Glutamatergic neuron (in vitro differentiated cells): ENCODE measurements at regions not wholly inside any gene's neighbourhood (a gene's known extent, or its start where the extent isn't known, plus 50 kb on each side); places are given as distances from the start of the nearest gene placed in this dataset.

ENCODE experiments used
- DNase-seq: peaks from one replicate; pipeline ENCODE4 v3.0.0; 2022
- H3K27ac Mint-ChIP-seq: one replicate; pipeline ENCODE4 v1.8.0; 2020; ENCODE audit warnings: mild to moderate bottlenecking, mixed read lengths, inconsistent platforms; ENCODE audit not compliant: unreplicated experiment
- H3K27me3 Mint-ChIP-seq: one replicate; pipeline ENCODE4 v1.8.0; 2020; ENCODE audit warnings: mild to moderate bottlenecking, moderate library complexity, mixed read lengths, inconsistent platforms; ENCODE audit not compliant: unreplicated experiment
- H3K36me3 Mint-ChIP-seq: one replicate; pipeline ENCODE4 v1.8.0; 2020; ENCODE audit warnings: mild to moderate bottlenecking, mixed read lengths, inconsistent platforms; ENCODE audit not compliant: unreplicated experiment
- H3K4me1 Mint-ChIP-seq: one replicate; pipeline ENCODE4 v1.8.0; 2020; ENCODE audit warnings: mild to moderate bottlenecking, low read depth, mixed read lengths, inconsistent platforms; ENCODE audit not compliant: unreplicated experiment
- H3K4me3 Mint-ChIP-seq: one replicate; pipeline ENCODE4 v1.8.0; 2020; ENCODE audit warnings: mild to moderate bottlenecking, mixed read lengths, inconsistent platforms; ENCODE audit not compliant: unreplicated experiment
- H3K9me3 Mint-ChIP-seq: one replicate; pipeline ENCODE4 v1.8.0; 2020; ENCODE audit warnings: mild to moderate bottlenecking, moderate library complexity, mixed read lengths, inconsistent platforms; ENCODE audit not compliant: unreplicated experiment
- TF ChIP-seq, protein P1 (sequence below): fragments of 200-600 bp; sonication (generic); IDR thresholded peaks from one replicate; pipeline ENCODE4 v1.5.0; 2021; ENCODE audit not compliant: partially characterized antibody, unreplicated experiment

DNA sequence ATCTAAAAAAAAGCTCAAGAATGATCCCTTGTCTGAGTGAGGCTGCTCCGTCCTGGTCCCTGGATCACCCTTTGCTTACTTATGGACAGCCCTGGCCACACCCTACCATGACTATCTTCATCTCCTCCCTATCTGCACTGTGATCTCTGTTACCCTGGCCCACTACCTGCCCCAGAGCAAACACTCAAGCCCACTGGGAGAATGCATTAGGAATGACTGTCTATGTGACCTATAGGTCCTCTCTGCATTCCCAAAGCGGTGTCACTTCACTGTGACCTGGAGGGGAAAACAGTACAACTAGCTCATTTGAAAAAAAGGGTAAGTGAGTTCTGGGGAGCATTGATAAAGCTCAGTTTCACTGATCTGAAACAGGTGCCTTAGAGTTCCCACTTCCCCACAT lies 86.4 kb upstream of the FOXP4 start:
- Mint-ChIP-seq H3K27me3 (peaks cover 3% of the 10 kb centered on the region), H3K4me3 (no peak overlapping the region)

DNA sequence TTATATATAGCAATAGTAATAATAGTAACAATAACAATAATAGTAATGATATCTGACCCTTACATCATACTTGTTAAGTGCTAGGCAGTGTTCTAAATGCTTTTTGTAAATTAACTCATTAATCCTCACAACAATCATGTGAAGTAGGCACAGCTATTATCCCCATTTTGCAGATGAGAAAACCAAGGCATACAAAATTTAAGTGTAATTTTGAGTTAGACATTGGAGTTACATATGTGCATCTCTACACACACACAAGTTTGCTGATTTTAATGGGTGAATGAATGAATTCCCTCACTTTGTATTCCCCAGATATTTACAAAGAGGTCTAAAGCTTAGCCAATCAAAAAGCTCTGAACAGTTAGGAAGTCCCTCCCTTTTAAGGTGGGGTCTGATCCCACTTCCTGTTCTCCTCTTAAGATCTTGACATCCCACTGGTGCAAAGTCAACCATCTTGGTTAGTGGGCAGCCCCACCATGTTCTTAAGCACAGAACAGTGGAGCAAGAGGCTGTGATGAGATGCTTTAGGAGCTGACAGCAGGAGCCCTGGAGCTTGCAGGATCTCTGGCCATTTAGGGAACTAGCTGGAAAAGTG lies 85.3 kb upstream of the FOXP4 start:
- TF ChIP-seq, protein P1, sequence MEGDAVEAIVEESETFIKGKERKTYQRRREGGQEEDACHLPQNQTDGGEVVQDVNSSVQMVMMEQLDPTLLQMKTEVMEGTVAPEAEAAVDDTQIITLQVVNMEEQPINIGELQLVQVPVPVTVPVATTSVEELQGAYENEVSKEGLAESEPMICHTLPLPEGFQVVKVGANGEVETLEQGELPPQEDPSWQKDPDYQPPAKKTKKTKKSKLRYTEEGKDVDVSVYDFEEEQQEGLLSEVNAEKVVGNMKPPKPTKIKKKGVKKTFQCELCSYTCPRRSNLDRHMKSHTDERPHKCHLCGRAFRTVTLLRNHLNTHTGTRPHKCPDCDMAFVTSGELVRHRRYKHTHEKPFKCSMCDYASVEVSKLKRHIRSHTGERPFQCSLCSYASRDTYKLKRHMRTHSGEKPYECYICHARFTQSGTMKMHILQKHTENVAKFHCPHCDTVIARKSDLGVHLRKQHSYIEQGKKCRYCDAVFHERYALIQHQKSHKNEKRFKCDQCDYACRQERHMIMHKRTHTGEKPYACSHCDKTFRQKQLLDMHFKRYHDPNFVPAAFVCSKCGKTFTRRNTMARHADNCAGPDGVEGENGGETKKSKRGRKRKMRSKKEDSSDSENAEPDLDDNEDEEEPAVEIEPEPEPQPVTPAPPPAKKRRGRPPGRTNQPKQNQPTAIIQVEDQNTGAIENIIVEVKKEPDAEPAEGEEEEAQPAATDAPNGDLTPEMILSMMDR: no peak
- H3K4me1 Mint-ChIP-seq: peaks cover 10% of the 10 kb centered on the region
- H3K27ac Mint-ChIP-seq: no peak overlapping the region
- H3K36me3 Mint-ChIP-seq: no peaks in the 10 kb centered on the region
- H3K27me3 Mint-ChIP-seq: peaks cover 6% of the 10 kb centered on the region
- DNase-seq: no peak
- no peaks in the 10 kb centered on the region for H3K9me3 Mint-ChIP-seq
- H3K4me3 Mint-ChIP-seq: no peak overlapping the region

More for the DNA sequence above, 86.4 kb upstream of the FOXP4 start:
- no peak for DNase-seq
- H3K9me3 Mint-ChIP-seq: no peaks in the 10 kb centered on the region
- TF ChIP-seq, protein P1: no peak
- H3K27ac Mint-ChIP-seq: no peak overlapping the region
- H3K36me3 Mint-ChIP-seq: no peaks in the 10 kb centered on the region
- peaks cover 10% of the 10 kb centered on the region for H3K4me1 Mint-ChIP-seq

DNA sequence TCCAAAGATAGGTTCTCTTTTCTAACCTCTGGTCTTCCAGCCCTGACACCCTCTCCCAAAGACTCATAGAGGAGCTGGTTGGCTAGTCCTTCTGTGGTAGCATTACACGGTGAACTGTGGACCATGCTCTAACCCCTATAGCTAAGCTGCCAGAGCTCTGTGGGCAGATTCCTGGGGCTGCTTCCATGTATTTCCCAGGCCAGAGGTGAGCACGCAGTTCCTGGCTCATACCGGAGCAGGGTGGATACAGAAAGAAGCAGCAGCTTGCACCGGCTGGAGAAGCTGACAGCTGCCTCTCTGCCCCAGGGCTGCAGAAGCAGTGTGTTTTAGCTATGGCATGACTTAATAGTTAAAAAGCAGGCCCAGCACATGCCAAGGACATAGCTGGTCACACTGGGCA lies 84.1 kb upstream of the FOXP4 start:
- Mint-ChIP-seq H3K4me3 (no peak overlapping the region), H3K36me3 (no peaks in the 10 kb centered on the region), H3K27me3 (peaks cover 5% of the 10 kb centered on the region), H3K4me1 (peaks cover 10% of the 10 kb centered on the region), H3K27ac (no peak overlapping the region), H3K9me3 (no peaks in the 10 kb centered on the region)
- TF ChIP-seq, protein P1: no peak
- DNase-seq: peak; percentile 39

DNA sequence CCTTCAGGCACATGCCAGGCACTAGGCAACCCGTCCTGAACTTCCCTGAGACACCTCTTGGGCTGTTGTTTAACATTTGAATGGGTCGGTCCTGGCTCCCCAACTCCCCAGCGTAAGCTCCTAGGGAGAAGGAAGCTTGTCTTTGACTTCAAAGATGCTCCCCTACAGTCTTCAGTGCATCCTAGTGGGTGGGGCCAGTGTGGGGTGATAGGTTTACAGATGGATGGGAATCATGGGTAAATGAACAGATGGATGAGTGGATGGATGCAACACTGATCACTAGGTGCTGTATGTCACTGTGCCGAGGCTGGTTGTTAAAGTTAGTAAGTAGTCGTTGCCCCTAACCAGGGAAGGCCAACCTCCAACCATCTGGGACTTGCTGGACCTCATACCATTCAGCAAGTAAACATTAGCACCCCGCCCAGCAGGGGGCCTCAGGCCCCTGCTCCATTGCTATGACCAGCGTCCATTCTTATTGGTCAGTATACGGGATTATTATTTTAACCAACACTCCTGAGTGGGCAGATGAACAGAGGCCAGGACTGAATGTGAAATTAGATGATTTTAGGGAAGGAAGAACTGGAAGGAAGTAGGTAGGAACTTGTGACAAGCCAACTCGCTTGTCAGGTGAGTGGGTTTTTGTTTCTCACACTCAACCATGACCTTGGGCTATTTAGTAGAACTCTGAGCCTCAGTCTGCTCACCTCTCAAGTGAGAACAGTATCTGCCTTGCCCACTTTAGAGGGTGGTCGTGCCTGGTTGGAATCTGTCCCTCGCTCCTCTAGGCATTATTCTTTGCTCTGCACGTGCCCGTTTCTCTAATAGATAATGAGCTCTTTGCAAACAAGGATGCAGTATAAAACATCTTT lies 82.9 kb upstream of the FOXP4 start:
- Mint-ChIP-seq H3K4me3 (no peak overlapping the region), H3K27ac (no peak overlapping the region), H3K4me1 (peaks cover 10% of the 10 kb centered on the region), H3K36me3 (no peaks in the 10 kb centered on the region), H3K27me3 (peaks cover 5% of the 10 kb centered on the region), H3K9me3 (no peaks in the 10 kb centered on the region)
- TF ChIP-seq, protein P1: peak; percentile 43
- DNase-seq: peak; percentile 62

DNA sequence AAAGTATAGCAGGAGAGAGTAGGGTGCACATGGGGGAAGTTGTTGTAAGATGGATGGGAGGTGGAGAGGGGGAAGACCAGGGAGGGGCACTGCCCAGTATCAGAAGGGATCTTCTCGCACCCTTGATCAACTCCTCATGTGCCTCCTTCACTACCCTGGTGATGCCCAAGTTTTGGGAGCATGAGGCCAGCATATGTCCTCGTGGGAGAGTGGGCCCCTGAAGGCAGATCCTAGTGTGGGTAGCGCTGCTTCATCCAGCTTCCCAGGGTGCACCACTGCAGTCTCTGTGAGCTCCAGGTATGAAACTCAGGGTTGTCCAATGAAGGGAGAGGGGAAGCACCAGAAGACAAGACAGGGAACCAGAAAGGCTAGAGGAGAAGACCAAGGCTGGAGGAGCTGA lies 82.2 kb upstream of the FOXP4 start:
- Mint-ChIP-seq H3K27ac (no peak overlapping the region), H3K9me3 (no peaks in the 10 kb centered on the region), H3K27me3 (peaks cover 10% of the 10 kb centered on the region), H3K4me3 (no peak overlapping the region), H3K4me1 (peaks cover 14% of the 10 kb centered on the region), H3K36me3 (no peaks in the 10 kb centered on the region)
- DNase-seq: no peak
- TF ChIP-seq, protein P1: no peak
